Transverse colon (tissue), 4 donors: ENCODE measurements at regions not wholly inside any gene's neighbourhood (a gene's known extent, or its start where the extent isn't known, plus 50 kb on each side); places are given as distances from the start of the nearest gene placed in this dataset.

Experiments
- DNase-seq: peaks from one replicate; pipeline ENCODE4 v3.0.0-alpha.2; 2019
- H3K27ac ChIP-seq, 4 donors: fragments of 200-600 bp; sonication (generic); 2 replicates each; pipeline ENCODE4 v1.5.1; 2016 to 2018; ENCODE audit warnings: inconsistent platforms in 4 of 4
- H3K27me3 ChIP-seq: fragments of 200-600 bp; sonication (generic); 2 replicates; pipeline ENCODE4 v1.5.1; 2017; ENCODE audit warnings: inconsistent platforms
- H3K36me3 ChIP-seq, 4 donors: fragments of 200-600 bp; sonication (generic); 2 replicates each; pipeline ENCODE4 v1.5.1; 2017 to 2019; ENCODE audit warnings: inconsistent platforms in 4 of 4
- H3K4me1 ChIP-seq, 4 donors: fragments of 200-600 bp; sonication (generic); 2 replicates each; pipeline ENCODE4 v1.5.1; 2017 to 2020; ENCODE audit warnings: inconsistent platforms in 4 of 4
- H3K4me3 ChIP-seq, 4 donors: fragments of 200-600 bp; sonication (generic); 1 replicate in 1 of 4; 2 replicates in 3 of 4; pipeline versions ENCODE4 v1.5.1 to v1.6.1; 2017 to 2019; ENCODE audit warnings: inconsistent platforms in 4 of 4
- H3K9me3 ChIP-seq, 2 donors: fragments of 200-600 bp; sonication (generic); 2 replicates each; pipeline ENCODE4 v1.5.1; 2017 to 2019; ENCODE audit warnings: inconsistent platforms in 2 of 2
- CTCF ChIP-seq, 5 experiments: fragments of 200-600 bp in 3 of 5; fragments of 450-650 bp in 2 of 5; sonication (generic) in 3 of 5; IDR thresholded peaks; 1 replicate in 2 of 5; 2 replicates in 3 of 5; pipeline ENCODE4 v1.5.1; 2016 to 2017; ENCODE audit warnings: antibody characterized with exemption in 5 of 5, inconsistent platforms in 3 of 5, mild to moderate bottlenecking in 2 of 5, moderate library complexity in 1 of 5
- EP300 ChIP-seq: sonication (generic); formaldehyde crosslinking; IDR thresholded peaks from one replicate; pipeline ENCODE4 v1.6.1; 2017; ENCODE audit warnings: antibody characterized with exemption, low read depth
- POLR2A ChIP-seq: fragments of 450-650 bp; IDR thresholded peaks from one replicate; pipeline ENCODE4 v1.6.1; 2016; ENCODE audit warnings: antibody characterized with exemption, mild to moderate bottlenecking, moderate library complexity
- POLR2AphosphoS5 ChIP-seq, 3 donors: sonication (generic); formaldehyde crosslinking; IDR thresholded peaks; one replicate each; pipeline ENCODE4 v1.6.1; 2016; ENCODE audit warnings: antibody characterized with exemption in 3 of 3
- WGBS, 2 donors: methylation state at CpG; one replicate each; pipeline ENCODE4 v1.1.5; 2018; ENCODE audit warnings: low coverage in 1 of 2; 5-methylcytosine and 5-hydroxymethylcytosine counted together
- in situ Hi-C, 4 donors: fragments of 200-750 bp; cut with MboI; loops; one replicate each; pipeline versions ENCODE4 v1.15.0 to v1.15.1; 2017; ENCODE audit warnings: low sequenced_read_pairs in 3 of 4, low pct_ligation_motif_present in 1 of 4, low pct_unique_long_range_greater_than_20kb in 1 of 4
- intact Hi-C: fragments of 100-400 bp; cut with DNase I; formaldehyde crosslinking; loops from one replicate; pipeline ENCODE4 v1.15.1; 2023; ENCODE audit warnings: low total_unique reads

- Histone ChIP-seq H3K9me3 (no peaks in the 10 kb centered on the region), H3K4me1 (peaks cover 14 to 62% (median 26%) of the 10 kb centered on the region in 4 donors), H3K27ac (peak overlapping the region; percentile 56 to 90 (median 85)), H3K4me3 (no peak overlapping the region), H3K36me3 (no peaks in the 10 kb centered on the region), H3K27me3 (no peaks in the 10 kb centered on the region)
- peak; percentile 32 for DNase-seq
- intact Hi-C loops (loop anchor here (10.0 kb wide), 1 partner anchor 400 kb away; the partner anchor contains the start of genes CENPL and DARS2), in situ Hi-C loops (loop anchor here in 3 of 4 donors (25.0 kb wide), 2 partner anchors 387 to 688 kb away; partner anchors contain the start of genes CENPL (in 2 of the 3) and DARS2 (in 2 of the 3))
- TF ChIP-seq POLR2AphosphoS5 (IDR thresholded peaks at IDR 0.05) (peak in 2 of 3 donors; percentile 20 to 49), CTCF (IDR thresholded peaks at IDR 0.05) (no peak), EP300 (peak; percentile 47)
- 63 to 100% methylated on average over 1 to 2 of the region's 2 CpGs for WGBS, 2 donors
Measured at GRCh38 chr1:173424782-173425407, 52.2 kb upstream of the PRDX6 start.

- intact Hi-C loops: loop anchor here (10.0 kb wide), 1 partner anchor 399 kb away; the partner anchor contains the start of genes CENPL and DARS2
- in situ Hi-C loops: loop anchor here in 2 of 4 donors (25.0 kb wide), 1 partner anchor 386 kb away; the partner anchor contains the start of genes CENPL (in 2 of the 2) and DARS2 (in 2 of the 2)
- H3K4me3 ChIP-seq: no peak overlapping the region
- H3K36me3 ChIP-seq: no peaks in the 10 kb centered on the region
- TF ChIP-seq POLR2A: peak; percentile 43
- TF ChIP-seq POLR2AphosphoS5 (IDR thresholded peaks at IDR 0.05): peak in 2 of 3 donors; percentile 38 to 74
- TF ChIP-seq EP300: no peak
- TF ChIP-seq CTCF (IDR thresholded peaks at IDR 0.05): no peak
- WGBS, 2 donors: 62 to 72% methylated on average over 4 to 5 of the region's 5 CpGs
- DNase-seq: peak; percentile 70
- peak overlapping the region; percentile 56 to 90 (median 85) for H3K27ac ChIP-seq
- H3K27me3 ChIP-seq: no peaks in the 10 kb centered on the region
- no peaks in the 10 kb centered on the region for H3K9me3 ChIP-seq
- H3K4me1 ChIP-seq: peaks cover 23 to 70% (median 36%) of the 10 kb centered on the region in 4 donors
Measured at GRCh38 chr1:173426057-173426456, 51.1 kb upstream of the PRDX6 start.

GRCh38 chr1:173427146-173428054 is 49.7 kb upstream of the PRDX6 start:
- intact Hi-C loops: loop anchor here (10.0 kb wide), 1 partner anchor 397 kb away; the partner anchor contains the start of genes CENPL and DARS2

More at GRCh38 chr1:173427146-173428054, 49.7 kb upstream of the PRDX6 start:
- peaks cover 26 to 73% (median 39%) of the 10 kb centered on the region in 4 donors for H3K4me1 ChIP-seq
- H3K36me3 ChIP-seq: no peaks in the 10 kb centered on the region
- in situ Hi-C loops: loop anchor here in 2 of 4 donors (25.0 kb wide), 1 partner anchor 385 kb away; the partner anchor contains the start of genes CENPL (in 2 of the 2) and DARS2 (in 2 of the 2)
- no peak overlapping the region for H3K4me3 ChIP-seq
- H3K9me3 ChIP-seq: no peaks in the 10 kb centered on the region
- TF ChIP-seq EP300 (no peak), CTCF (IDR thresholded peaks at IDR 0.05) (no peak), POLR2AphosphoS5 (IDR thresholded peaks at IDR 0.05) (peak in 2 of 3 donors; percentile 43 to 64), POLR2A (no peak)
- peak overlapping the region; percentile 56 to 90 (median 85) for H3K27ac ChIP-seq
- no peaks in the 10 kb centered on the region for H3K27me3 ChIP-seq
- 57 to 69% methylated on average over 7 to 9 of the region's 9 CpGs for WGBS, 2 donors
- no peak for DNase-seq
